Lung (tissue), 11 donors: ENCODE measurements at regions not wholly inside any gene's neighbourhood (a gene's known extent, or its start where the extent isn't known, plus 50 kb on each side); places are given as distances from the start of the nearest gene placed in this dataset.
"Not testable (repeated sequence)": the region's sequence is repeated elsewhere in the genome, so short reads cannot be mapped to it uniquely, and the experiment has no call there.

Experiments
- ATAC-seq: fragments of 200-7000 bp; cut with Tn5 transposase; one replicate; pipeline ENCODE4 v1.9.1; 2020; ENCODE audit warnings: moderate number of reproducible peaks; ENCODE audit not compliant: insufficient read depth, low FRiP score
- DNase-seq, 3 donors: peaks; one replicate each; pipeline ENCODE4 v3.0.0-alpha.2; 2013 to 2017
- H3K27ac ChIP-seq, 2 donors: one replicate each; pipeline ENCODE4 v1.5.1; 2013; ENCODE audit warnings: mild to moderate bottlenecking in 2 of 2, moderate library complexity in 2 of 2, control low read depth in 1 of 2, inconsistent platforms in 1 of 2, low read depth in 1 of 2, low read length in 1 of 2
- H3K27me3 ChIP-seq, 3 donors: one replicate each; pipeline ENCODE4 v1.5.1; 2013; ENCODE audit warnings: low read length in 2 of 3; ENCODE audit not compliant: control insufficient read depth in 3 of 3, insufficient read depth in 3 of 3
- H3K36me3 ChIP-seq, 4 donors: one replicate each; pipeline ENCODE4 v1.5.1; 2013; ENCODE audit warnings: low read length in 4 of 4, mild to moderate bottlenecking in 1 of 4, moderate library complexity in 1 of 4; ENCODE audit not compliant: control insufficient read depth in 4 of 4, insufficient read depth in 4 of 4
- H3K4me1 ChIP-seq, 5 donors: one replicate each; pipeline ENCODE4 v1.5.1; 2013; ENCODE audit warnings: low read length in 5 of 5, mild to moderate bottlenecking in 2 of 5, moderate library complexity in 1 of 5; ENCODE audit not compliant: control insufficient read depth in 5 of 5, insufficient read depth in 5 of 5
- H3K4me3 ChIP-seq: one replicate; pipeline ENCODE4 v1.5.1; 2013; ENCODE audit warnings: mild to moderate bottlenecking, control low read depth, moderate library complexity
- H3K9ac ChIP-seq, 2 donors: one replicate each; pipeline ENCODE4 v1.5.1; 2013; ENCODE audit warnings: low read length in 2 of 2, control low read depth in 1 of 2; ENCODE audit not compliant: insufficient read depth in 1 of 2
- H3K9me3 ChIP-seq, 4 donors: one replicate each; pipeline ENCODE4 v1.5.1; 2013; ENCODE audit warnings: low read length in 3 of 4, mild to moderate bottlenecking in 1 of 4, moderate library complexity in 1 of 4; ENCODE audit not compliant: control insufficient read depth in 4 of 4, insufficient read depth in 3 of 4
- WGBS, 2 donors: extraction: QIAGEN DNeasy Blood & Tissue Kit; methylation state at CpG; one replicate each; pipeline ENCODE4 v1.1.7; 2013; 5-methylcytosine and 5-hydroxymethylcytosine counted together
- TF ChIP-seq, protein P1 (sequence below): IDR thresholded peaks from 2 replicates; pipeline ENCODE4 v1.5.1; 2012; ENCODE audit warnings: mild to moderate bottlenecking; ENCODE audit errors: control extremely low read depth, extremely low read depth
- donor health status: control.
- donor health status: control.
- donor health status: Bipolar disorder and iron deficiency.
- donor health status: healthy.
- donor health status: DM: yes; HTN: yes; CAD: no.

DNA sequence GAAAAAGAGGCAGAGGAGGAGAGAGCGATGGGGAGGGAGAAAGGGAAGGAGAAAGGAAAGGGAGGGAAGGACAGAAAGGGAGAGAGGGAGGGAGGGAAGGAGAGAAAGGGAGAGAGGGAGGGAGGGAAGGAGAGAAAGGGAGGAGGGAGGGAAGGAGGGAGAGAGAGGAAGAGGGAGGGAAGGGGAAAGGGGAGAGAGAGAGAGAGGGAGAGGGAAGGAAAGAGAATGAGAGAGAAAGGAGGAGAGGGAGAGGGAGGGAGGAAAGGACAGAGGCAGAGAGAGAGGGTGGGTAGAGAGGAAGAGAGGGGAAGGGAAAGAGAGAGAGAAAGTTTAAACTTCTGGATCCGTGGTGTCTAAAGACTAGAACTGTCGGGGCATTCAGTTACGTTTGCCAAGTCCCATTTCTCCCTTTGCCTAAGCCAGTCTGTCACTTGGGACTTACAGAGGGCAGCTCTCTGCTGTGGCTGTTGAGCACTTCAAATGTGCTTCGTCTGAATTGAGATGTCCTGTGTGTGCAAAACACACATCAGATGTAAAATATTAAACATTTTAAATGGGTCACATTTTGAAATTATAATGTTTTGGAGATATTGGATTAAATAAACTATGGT is 62.6 kb downstream of the PLXNA1 start:
- no peaks in the 10 kb centered on the region for H3K36me3 ChIP-seq
- 45 to 62% methylated on average over 5 of the region's 5 CpGs for WGBS, 2 donors
- TF ChIP-seq, protein P1, sequence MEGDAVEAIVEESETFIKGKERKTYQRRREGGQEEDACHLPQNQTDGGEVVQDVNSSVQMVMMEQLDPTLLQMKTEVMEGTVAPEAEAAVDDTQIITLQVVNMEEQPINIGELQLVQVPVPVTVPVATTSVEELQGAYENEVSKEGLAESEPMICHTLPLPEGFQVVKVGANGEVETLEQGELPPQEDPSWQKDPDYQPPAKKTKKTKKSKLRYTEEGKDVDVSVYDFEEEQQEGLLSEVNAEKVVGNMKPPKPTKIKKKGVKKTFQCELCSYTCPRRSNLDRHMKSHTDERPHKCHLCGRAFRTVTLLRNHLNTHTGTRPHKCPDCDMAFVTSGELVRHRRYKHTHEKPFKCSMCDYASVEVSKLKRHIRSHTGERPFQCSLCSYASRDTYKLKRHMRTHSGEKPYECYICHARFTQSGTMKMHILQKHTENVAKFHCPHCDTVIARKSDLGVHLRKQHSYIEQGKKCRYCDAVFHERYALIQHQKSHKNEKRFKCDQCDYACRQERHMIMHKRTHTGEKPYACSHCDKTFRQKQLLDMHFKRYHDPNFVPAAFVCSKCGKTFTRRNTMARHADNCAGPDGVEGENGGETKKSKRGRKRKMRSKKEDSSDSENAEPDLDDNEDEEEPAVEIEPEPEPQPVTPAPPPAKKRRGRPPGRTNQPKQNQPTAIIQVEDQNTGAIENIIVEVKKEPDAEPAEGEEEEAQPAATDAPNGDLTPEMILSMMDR = no peak

DNA sequence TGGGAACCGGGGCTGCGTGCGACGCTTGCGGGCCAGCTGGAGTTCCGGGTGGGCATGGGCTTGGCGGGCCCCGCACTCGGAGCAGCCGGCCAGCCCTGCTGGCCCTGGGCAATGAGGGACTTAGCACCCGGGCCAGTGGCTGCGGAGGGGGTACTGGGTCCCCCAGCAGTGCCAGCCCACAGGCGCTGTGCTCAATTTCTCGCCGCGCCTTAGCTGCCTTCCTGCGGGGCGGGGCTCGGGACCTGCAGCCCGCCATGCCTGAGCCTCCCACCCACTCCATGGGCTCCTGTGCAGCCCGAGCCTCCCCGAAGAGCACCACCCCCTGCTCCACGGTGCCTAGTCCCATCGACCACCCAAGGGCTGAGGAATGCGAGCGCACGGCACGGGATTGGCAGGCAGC is 63.8 kb downstream of the PLXNA1 start:
- 93 to 95% methylated on average over 18 to 28 of the region's 28 CpGs for WGBS, 2 donors
- DNase-seq, H3K36me3 ChIP-seq, H3K27me3 ChIP-seq, ATAC-seq, H3K4me3 ChIP-seq, H3K9me3 ChIP-seq, H3K27ac ChIP-seq, H3K9ac ChIP-seq: not testable (repeated sequence)
- peaks cover 0 to 13% (median 2%) of the 10 kb centered on the region in 5 donors for H3K4me1 ChIP-seq

More for the DNA sequence above, 62.6 kb downstream of the PLXNA1 start:
- Histone ChIP-seq H3K4me1 (peaks cover 0 to 13% (median 2%) of the 10 kb centered on the region in 5 donors), H3K4me3 (no peak overlapping the region), H3K9me3 (no peaks in the 10 kb centered on the region), H3K27me3 (no peaks in the 10 kb centered on the region), H3K9ac (no peak overlapping the region), H3K27ac (no peak overlapping the region)
- ATAC-seq (no peak), DNase-seq (no peak)

DNA sequence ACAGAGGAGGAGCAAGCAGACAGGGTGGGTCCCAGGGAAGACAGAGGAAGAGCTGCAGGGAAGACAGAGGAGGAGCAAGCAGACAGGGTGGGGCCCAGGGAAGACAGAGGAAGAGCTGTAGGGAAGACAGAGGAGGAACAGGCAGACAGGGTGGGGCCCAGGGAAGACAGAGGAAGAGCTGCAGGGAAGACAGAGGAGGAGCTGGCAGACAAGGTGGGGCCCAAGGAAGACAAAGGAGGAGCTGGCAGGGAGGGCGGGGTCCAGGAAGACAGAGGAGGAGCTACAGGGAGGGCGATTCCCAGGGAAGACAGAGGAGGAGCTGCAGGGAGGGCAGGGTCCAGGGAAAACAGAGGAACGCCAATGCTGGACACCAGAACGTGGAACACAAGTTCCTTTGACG is 66.5 kb downstream of the PLXNA1 start:
- Histone ChIP-seq H3K4me3 (no peak overlapping the region), H3K4me1 (peaks cover 0 to 7% (median 0%) of the 10 kb centered on the region in 5 donors), H3K9me3 (no peaks in the 10 kb centered on the region), H3K36me3 (no peaks in the 10 kb centered on the region), H3K27ac (no peak overlapping the region), H3K27me3 (no peaks in the 10 kb centered on the region), H3K9ac (no peak overlapping the region)
- ATAC-seq = no peak
- DNase-seq = no peak
- WGBS, 2 donors = 74 to 77% methylated on average over 5 of the region's 5 CpGs
- TF ChIP-seq, protein P1 = no peak

DNA sequence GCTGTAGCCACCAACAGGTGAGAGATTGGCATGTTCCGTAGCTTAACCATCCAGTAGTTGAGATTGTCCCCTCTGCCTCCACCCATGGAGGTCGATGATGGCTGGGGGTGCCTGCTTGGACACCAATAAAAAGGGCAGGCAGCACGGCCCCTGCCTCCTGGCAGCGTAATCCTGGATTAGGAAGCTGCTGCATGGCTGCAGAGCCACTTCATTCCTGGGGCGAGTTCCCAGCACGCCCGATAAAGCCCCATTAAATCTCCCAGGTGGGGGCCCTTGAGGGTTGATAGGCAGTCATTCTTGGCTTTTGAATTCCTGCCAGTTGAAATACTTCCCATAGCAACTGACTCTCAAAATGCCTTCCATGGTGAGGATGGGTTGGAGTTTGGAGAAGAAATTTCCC is 67.8 kb downstream of the PLXNA1 start:
- ATAC-seq = no peak

More for the DNA sequence above, 67.8 kb downstream of the PLXNA1 start:
- WGBS, 2 donors = 70 to 88% methylated on average over 7 of the region's 7 CpGs
- H3K9ac ChIP-seq = no peak overlapping the region
- no peaks in the 10 kb centered on the region for H3K27me3 ChIP-seq
- H3K27ac ChIP-seq = no peak overlapping the region
- TF ChIP-seq, protein P1 = no peak
- DNase-seq = no peak
- no peaks in the 10 kb centered on the region for H3K4me1 ChIP-seq
- no peaks in the 10 kb centered on the region for H3K36me3 ChIP-seq
- H3K4me3 ChIP-seq = no peak overlapping the region
- no peaks in the 10 kb centered on the region for H3K9me3 ChIP-seq
